Activated T-cell treated with anti-CD3 and anti-CD28 coated beads, Interleukin-2, amount 50 U/mL, for 48 hours (primary cell): ENCODE measurements at regions not wholly inside any gene's neighbourhood (a gene's known extent, or its start where the extent isn't known, plus 50 kb on each side); places are given as distances from the start of the nearest gene placed in this dataset.
"Not testable (repeated sequence)": the region's sequence is repeated elsewhere in the genome, so short reads cannot be mapped to it uniquely, and the experiment has no call there.

Experiments used
- DNase-seq, 2 experiments: peaks; one replicate each; pipeline ENCODE4 v3.0.0-alpha.2; 2020

DNA sequence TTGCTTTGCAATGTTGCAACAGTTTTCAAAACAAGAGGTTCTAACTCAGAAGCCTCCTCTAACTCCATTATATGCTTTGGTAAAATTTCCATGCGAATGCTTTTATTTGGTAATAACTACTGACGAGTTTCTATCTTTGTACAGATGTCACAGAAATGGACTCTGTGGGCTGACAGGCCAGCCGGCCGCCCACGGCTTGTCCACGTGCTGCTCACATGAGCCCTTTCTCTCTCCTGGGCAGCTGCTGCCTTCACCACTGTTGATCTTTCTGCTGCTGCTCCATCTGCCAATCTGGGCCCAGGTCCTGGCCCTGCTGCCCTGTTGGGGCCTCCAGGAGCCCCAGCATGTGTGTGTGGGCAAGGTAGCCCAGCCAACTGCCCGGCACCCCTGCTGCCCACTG is 168.2 kb upstream of the TMEM132C start:
- DNase-seq, result no peak

DNA sequence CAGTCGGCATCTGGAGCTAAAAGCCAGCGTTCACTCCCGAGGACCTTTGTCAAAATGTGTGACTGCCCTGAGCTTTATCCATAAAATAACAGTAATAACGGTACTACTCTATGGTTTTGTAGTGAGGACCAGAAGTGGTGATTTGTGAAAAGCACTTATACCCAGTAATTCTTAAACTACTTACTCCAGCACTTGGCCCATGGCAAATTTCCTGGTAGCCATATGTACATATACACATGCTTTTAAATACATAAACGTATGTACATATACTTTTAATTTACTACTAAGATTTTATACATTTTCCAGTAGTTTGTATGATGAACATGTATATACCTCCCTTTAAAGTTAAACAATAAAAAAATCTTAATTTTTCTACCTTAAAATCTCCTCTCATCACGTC is 163.8 kb upstream of the TMEM132C start:
- DNase-seq, result no peak

DNA sequence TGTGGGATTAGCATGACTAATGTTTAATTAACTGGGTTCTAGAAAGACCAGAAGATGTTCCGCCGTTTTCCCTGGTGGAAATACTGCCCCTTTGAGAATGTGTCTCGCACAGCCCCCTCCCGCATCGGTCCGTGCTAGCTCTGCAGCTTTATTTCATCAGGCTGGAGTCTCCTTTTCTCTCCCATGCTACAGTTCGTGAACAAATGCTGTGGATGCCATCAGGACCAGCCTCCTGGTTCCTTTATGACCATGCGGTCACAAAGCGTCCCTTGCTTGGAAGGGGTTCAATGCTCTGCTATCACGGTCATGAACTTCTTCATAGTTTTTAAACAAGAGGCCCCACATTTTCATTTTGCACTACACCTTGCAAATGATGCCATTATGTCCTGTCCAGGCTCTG is 157.7 kb upstream of the TMEM132C start:
- no peak for DNase-seq

DNA sequence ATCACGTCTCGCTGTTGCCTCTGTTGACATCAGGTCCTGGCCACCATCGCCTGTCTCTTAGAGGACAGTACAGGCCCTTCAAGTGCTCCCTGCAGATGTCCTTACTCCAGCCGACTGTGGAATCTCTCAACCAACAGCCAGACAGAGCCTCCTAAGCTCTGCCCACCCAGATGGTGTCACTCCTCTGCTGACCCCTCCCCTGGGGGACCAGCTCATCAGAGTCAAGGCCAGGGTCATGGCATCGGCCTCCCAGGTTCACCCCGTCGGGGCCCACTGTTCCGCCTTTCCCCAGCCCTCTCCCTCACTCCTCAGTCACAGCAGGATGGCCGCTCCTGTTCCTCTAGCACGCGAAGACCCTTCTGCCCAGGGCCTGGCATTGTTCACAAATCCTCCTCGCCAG is 157.3 kb upstream of the TMEM132C start:
- DNase-seq, result no peak

DNA sequence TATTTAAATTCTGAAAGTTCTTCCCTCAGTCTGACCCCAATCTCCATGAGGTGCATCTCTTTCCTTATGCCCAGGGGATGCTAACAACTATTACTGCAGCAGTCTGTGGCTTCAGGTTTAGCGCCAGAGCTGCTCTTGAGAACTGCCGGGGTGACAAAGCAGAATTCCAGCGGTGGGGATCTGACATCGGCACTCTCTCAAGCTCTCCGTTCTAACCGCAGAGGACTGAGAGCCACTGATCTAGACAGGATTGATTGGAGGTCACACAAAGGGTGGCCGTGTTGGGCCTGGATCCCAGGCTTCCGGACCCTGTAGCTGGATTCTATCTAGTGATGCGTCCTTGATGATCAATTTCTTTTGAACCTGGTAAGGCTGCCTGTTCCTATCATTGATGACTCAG is 155.6 kb upstream of the TMEM132C start:
- DNase-seq, result no peak

DNA sequence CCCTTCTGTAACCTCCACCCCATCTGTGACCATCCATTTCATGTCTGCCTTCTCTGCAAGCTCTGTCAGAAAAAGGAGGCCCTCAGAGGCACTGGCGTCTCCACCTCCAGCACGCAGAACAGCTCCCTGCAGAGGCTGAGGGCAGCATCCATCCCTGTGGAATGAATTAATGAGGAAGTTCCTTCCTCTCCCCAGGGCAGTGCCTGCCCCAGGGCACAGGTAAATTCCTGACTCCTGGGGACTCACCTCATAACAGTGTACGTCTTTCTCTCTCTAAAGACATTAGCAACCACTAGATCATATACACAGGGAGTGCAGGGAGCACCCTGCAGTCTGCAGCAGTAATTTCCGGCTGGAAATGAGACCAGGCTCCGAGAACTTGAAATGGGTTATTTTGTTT is 155.0 kb upstream of the TMEM132C start:
- DNase-seq, result no peak

DNA sequence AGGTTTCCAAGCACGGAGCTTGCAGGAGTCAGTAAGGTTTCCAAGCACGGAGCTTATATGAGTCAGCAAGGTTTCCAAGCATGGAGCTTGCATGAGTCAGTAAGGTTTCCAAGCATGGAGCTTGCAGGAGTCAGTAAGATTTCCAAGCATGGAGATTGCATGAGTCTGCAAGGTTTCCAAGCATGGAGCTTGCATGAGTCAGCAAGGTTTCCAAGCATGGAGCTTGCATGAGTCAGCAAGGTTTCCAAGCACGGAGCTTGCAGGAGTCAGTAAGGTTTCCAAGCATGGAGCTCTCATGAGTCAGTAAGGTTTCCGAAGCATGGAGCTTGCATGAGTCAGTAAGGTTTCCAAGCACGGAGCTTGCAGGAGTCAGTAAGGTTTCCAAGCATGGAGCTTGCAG is 153.7 kb upstream of the TMEM132C start:
- not testable (repeated sequence) for DNase-seq

DNA sequence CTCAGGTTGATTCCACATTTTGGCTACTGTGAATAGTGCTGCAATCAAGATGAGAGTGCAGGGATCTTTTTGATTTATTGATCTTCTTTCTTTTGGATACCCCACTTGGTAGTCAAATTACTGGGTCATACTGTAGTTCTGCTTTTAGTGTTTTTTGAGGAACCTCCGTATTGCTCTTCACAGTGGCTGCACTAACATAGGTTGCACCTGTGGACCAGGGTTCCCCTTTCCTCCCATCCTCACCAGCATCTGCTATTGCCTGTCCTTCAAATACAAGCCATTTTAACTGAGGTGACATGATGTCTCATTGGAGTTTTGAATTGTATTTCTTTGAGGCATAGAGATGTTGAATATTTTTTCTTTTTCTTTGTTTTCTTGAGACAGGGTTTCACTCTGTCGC is 152.5 kb upstream of the TMEM132C start:
- DNase-seq, result no peak

DNA sequence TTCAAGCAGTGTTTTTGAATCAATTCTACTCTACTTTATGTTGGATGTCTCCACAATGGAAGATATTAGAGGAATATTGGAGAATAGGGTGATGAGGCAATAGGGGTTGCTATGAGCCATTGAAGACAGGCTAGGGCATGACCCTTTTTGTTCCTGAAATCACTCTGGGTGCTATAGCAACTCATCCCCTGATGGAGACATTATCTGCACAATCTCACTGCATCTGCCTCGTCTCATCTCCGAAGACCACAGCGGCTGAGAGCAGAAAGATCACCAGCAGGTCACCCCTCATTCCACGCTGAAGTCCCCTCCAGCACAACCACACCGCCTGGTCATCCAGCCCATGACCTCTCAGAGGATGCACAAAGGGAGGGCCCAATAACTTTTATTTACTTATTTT is 150.4 kb upstream of the TMEM132C start:
- no peak for DNase-seq

DNA sequence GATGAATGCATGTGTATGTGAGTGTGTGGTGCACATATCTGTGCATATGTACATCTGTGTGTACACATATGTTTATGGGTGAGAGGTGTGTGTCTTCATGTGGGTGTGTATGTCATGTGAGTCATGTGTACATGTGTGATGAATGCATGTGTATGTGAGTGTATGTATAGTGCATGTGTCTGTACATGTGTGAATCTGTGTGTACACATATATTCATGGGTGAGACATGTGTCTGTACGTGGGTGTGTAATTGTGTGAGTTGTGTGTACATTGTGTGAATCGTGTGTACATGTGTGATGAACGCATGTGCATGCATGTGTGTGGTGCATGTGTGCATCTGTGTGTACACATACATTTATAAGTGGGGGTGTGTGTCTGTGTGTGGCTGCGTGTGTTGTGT is 146.9 kb upstream of the TMEM132C start:
- DNase-seq, result no peak

DNA sequence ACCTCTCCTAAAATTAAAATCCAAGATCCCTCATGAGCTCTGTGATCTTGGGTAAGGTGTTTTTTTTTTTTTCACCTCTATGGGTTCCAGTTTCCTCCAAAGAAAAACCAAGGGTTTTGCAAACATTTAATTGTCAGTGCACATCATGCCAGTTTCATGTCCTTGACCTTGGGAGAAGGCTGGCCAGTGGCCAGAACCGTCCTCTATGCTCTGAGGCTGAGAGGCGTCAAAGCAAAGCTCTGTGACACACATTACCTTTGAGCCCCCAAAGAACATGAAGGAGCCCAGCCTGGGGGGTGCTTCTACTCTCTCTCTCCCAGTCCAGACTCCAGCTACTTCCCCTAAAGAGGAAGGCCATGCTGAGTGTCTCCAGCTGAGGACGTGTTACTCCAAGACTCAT is 145.5 kb upstream of the TMEM132C start:
- no peak for DNase-seq

DNA sequence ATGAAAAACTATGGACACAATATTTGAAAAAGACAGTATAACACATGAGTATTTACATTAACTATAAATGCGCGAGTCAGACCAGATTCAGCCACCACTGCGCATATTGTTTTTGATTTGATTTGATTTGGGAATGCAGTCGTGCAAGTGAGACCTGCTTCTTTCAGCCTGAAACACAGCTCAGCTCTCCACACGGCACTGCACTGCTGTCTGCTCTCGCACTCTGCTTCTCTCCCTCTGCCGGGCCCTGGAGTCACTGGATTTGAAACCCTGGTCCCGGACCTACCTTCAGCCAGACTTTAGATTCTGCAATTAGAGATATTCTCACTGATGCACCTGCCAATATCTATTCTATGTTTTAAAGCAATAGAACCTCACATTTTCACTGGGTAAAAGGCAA is 143.9 kb upstream of the TMEM132C start:
- DNase-seq, result no peak

DNA sequence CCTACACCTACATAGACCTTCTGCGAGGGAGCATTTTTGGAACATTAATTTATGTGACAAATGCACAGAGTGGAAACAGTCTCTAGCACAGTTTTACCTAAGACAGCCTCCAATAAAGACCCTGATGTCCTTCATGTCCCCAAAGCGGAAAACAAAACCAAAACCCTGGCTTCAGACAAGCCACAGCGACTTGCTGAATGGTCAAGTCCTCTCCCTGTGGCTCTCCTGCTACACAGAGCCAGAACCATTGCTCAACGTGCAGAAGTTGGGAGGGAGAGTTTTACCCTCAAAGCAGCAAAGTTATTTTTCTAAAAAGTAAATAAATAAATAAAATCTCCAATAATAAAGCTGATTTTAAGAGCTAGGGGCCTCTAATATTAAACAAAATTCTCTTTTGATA is 135.0 kb upstream of the TMEM132C start:
- DNase-seq, result no peak

DNA sequence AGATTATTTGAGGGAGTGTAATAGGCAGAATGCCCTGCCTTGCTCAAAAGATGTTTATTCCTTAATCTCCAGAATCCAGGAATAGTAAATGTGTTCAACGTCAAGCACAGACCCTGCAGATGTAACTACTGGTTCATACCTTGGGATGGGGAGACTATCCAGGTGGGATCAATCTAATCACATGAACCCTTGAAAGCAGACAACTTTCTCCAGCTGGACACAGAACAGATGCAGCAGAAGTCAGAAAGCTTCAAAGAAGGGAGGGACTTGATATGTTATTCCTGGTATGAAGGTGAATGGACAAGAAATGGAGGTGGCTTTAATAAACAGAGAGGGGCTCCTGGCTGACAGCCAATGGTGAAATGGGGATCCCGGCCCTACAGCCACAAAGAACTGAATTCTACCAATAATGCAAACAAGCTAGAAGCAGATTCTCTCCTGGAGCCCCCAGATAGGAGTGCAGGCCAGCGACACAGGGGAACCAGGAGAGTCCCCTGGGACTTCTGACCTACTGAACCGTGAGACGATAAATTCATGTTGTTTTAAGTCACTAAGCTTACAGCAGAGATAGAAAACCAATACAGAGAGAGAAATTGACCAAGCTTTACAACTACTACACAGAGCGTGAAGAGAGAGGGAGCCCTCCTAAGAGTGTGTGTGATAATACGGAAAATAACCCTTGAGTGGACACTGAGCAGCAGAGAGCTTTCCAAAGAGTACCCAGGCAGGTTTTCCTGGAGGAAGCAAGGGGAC is 133.5 kb upstream of the TMEM132C start:
- no peak for DNase-seq

DNA sequence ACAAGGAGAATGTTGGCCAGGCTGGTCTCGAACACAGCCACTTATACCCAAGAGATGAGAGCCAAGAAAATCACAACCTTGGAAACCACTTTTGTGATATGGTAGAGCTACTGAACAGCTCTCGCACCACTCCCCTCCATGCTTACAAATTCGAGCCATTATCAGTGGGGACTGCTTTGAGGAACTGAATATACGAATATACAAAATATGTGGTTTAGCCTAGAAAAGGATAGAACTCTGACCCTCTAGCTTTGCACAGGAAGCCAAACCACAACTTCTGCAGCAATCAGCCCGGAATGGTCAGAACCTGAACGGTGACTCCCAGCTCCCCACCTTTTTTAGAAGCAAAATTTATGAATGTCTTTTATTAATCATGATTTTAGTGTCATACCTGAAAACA is 129.8 kb upstream of the TMEM132C start:
- DNase-seq, result no peak

DNA sequence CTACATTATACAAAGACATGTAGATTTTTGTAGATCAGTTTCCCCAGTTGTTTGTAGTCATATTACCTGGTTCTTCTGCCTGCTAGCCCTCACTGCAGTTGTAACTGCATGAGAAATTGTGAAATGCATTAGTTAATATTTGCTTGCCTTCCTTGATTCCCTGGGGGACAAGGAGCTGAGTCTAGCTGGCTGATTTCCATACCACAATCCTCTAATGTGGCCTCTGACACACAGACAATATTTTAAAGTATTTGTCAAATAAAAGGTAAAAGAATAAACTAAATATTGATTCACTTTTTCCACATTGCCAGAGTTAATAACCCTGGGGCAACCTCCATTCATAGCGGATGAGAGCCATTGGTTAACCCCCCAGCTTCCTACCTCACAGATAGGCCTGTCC is 128.8 kb upstream of the TMEM132C start:
- DNase-seq, result no peak

DNA sequence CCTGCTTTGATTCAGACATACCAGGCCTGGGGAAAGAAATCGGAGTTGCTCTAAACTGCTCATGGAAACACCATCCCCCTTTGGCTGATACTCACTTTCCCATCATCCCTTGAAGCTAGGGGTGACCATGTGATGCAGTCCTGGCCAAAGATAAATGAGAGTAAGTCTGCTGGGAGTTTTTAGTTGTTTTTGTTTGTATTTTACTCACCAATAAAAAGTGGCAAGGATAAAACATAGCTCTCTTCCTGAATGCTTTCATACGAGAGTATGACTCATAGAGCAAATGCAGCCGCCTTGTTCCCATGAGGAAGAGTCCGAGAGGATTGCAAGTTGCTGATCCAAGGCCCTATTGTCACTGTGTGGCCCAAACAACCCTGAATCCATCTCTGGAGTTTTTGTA is 126.4 kb upstream of the TMEM132C start:
- DNase-seq, result no peak

DNA sequence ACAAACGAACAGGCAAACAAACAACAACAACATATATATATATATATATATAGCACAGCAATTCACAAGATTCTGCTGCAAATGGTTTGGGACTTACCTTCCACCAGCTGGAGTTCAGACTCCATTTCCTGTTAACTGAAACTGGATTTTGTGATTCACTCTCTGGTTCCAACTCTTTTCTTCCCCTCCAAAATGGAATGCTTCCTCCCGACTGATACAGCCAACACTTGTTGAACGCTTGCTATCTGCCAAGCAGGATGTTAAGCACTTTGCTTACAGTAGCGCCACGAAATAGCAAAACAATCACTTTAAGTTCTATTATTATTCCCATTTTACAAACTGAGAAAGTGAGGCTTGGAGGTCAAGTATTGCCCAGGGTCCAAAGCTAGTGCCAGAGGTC is 116.0 kb upstream of the TMEM132C start:
- DNase-seq, result no peak

DNA sequence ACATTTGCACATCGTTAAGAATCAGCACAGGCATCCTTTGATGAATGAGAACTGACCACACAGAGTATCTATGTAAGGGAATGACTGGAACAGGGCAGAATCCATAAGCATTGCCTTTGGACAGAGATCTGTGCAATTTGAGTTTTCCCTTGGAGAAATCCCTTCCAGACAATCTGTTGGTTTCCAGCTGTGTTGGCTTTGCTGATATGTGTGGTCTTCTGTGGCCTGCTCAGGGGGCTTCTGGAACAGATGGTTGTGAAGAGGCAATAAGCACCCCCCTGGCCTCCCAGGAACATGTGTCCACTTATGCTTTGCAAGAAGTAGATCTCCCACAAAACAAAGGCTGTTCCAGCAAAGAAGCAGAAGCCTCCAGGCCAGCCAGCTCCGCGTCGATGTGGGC is 111.4 kb upstream of the TMEM132C start:
- DNase-seq, result no peak

DNA sequence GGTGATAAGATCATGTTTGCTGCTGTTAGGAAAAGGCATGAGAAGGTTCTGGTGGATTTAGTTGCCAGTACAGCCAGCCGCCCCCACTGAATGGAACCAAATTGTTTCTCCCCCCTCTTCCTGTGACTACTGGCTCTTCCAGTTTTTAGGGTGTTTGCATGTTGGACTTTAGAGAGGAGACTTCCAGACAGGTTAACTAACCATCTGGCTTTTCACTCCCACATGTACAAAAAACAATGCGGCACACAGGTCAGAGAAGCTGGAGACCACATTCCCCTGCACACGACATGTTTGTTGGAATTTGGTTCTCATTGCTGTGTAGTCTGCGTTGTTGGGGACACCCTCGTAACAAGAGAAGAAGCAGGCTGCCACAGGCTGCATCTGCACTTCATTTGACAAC is 103.9 kb upstream of the TMEM132C start:
- no peak for DNase-seq

DNA sequence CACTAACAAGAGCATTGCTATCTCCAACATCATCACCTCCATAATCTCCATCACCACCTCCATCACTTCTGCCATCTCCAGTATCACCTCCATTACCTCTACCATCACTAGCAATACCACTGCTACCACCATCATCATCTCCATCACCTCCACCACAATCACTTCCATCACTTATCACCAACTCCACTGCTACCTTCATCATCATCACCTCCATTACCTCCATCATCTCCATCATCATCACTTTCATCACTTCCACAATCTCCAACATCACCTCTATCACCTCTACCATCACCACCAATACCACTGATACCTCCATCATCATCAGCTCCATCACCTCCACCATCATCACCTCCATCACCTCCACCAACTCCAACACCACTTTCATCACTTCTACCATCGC is 102.4 kb upstream of the TMEM132C start:
- no peak for DNase-seq

DNA sequence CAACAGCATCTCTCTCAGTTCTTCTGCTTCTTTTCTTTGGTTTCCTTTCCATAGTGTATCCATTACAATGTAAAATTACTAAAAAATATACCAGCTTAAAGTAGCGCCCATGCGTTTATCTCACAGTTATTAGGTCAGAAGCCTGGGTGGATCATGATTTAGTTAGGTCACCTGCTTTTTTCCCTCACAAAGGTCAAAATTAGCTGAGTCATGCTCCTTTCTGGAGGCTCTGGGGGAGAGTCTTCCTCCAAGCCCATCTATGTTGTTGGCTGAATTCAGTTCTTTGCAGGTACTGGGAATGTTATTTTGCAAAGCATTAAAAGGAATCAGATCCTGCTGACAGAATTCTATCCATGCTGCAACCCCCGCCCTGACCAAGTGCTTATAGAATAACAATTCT is 101.6 kb upstream of the TMEM132C start:
- DNase-seq, result no peak

DNA sequence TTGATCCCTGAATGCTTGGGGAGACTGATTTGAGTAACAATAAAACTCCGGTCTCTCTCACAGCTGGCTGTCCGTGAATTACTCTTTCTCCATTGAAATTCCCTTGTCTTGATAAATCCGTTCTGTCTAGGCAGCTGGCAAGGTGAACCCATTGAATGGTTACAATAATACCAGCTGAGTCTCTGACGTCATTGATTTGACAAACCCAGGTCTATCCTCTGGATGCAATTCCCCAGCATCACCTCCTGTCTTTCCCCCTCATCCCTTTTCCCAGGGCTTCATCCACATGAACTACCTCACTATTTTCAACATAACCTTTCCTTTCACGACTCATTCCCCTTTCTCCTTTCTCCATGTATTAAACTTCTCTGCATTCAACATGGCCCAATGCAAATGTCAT is 98.7 kb upstream of the TMEM132C start:
- DNase-seq, result no peak

DNA sequence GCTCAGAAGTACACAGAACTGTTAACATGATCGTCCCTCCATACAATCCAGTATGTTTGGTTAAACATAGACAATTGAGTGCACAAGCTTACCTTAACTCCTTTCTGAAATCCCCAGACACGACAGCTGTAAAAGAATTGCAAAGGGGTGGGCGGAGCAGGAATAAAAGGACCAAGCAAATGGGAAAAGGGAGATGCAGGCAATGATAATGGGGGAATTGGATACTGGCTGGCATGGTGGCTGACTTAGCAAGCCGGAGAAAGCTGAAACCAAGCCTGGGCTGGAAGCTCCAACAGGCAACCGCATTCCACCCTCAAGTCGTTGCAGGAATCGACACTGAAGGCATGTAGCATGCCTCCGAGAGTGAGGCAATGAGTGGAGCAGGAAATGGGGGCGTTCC is 96.8 kb upstream of the TMEM132C start:
- no peak for DNase-seq

DNA sequence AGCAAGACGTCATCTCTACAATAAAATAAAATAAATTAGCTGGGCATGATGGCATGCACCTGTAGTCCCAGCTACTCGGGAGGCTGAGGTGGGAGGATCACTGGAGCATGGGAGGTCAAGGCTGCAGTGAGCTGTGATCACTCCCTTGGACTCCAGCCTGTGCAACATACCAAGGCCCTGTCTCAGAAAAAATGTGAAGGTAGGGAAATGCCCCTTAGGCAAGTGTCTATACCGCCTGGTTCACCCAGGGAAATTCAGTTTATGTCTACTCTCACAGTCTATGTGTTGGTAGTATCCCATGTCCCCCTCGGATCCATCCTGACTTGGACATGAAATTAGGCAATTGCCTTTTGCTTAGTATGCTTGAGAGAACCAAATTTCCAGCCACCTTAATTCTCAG is 88.4 kb upstream of the TMEM132C start:
- no peak for DNase-seq

DNA sequence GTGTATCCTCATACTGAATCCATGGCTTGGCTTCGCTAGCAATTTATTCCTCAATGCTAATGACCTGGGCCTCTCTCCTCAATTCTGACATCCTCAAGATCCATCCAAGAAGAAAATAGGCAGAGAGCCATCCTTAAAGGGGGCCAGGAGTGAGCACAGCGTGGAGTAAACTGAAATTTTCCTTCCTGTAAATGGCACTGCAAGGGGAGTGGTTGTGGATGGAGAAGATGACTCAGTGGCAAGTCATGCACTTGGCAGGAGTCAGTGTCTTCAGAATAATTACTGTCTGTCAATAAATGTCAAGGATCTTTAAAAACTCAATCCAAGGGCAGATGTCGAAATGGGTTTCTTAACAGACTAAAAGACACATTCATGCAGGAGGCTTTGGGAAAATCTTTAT is 88.0 kb upstream of the TMEM132C start:
- no peak for DNase-seq
